SK-N-SH (cell line): ENCODE measurements at regions not wholly inside any gene's neighbourhood (a gene's known extent, or its start where the extent isn't known, plus 50 kb on each side); places are given as distances from the start of the nearest gene placed in this dataset.

Source experiments
- CTCF ChIA-PET: fragments of 300-600, 350-600 bp; formaldehyde crosslinking; extraction: SDS; loops from one replicate; lab custom pipeline; 2021; lab: Yijun Ruan, JAX
- POLR2A ChIA-PET: fragments of 350-600 bp; sonication (Branson Sonifier 250); formaldehyde crosslinking; extraction: SDS; loops from one replicate; lab custom pipeline; 2020; ENCODE audit warnings: antibody characterized with exemption, inconsistent platforms; lab: Yijun Ruan, JAX
- DNase-seq: peaks from one replicate; pipeline ENCODE4 v3.0.0; 2012
- H2AFZ ChIP-seq: fragments of 200-600 bp; sonication (generic); 2 replicates; pipeline ENCODE4 v1.8.1; 2016; ENCODE audit warnings: antibody characterized with exemption, mild to moderate bottlenecking, low read depth
- H3F3A ChIP-seq: fragments of 200-600 bp; sonication (generic); replicated peaks from 2 replicates; pipeline ENCODE3; 2016; ENCODE audit warnings: antibody characterized with exemption, mild to moderate bottlenecking; ENCODE audit not compliant: insufficient read depth
- H3K27ac ChIP-seq, 2 experiments: fragments of 200-500 bp in 1 of 2; fragments of 200-600 bp in 1 of 2; sonication (Bioruptor generic) in 1 of 2; sonication (generic), shearing (Covaris generic) in 1 of 2; 2 replicates each; pipeline versions ENCODE4 v1.5.1 to v1.6.1; 2014 to 2016; ENCODE audit warnings: low read depth in 2 of 2, inconsistent platforms in 1 of 2, low read length in 1 of 2, mild to moderate bottlenecking in 1 of 2, mixed read lengths in 1 of 2
- H3K27me3 ChIP-seq: fragments of 200-600 bp; sonication (generic), shearing (Covaris generic); 2 replicates; pipeline ENCODE4 v1.6.1; 2016; ENCODE audit warnings: mixed run types; ENCODE audit not compliant: insufficient read depth
- H3K36me3 ChIP-seq, 2 experiments: fragments of 200-500 bp in 1 of 2; fragments of 200-600 bp in 1 of 2; sonication (Bioruptor generic) in 1 of 2; sonication (generic) in 1 of 2; replicated peaks in 1 of 2; 2 replicates each; pipeline versions ENCODE3 to v1.5.1; 2014 to 2016; ENCODE audit warnings: low read length in 1 of 2, mild to moderate bottlenecking in 1 of 2; ENCODE audit not compliant: insufficient read depth in 2 of 2, control insufficient read depth in 1 of 2
- H3K4me1 ChIP-seq, 2 experiments: fragments of 200-500 bp in 1 of 2; fragments of 200-600 bp in 1 of 2; sonication (Bioruptor generic) in 1 of 2; sonication (generic), shearing (Covaris generic) in 1 of 2; 2 replicates each; pipeline versions ENCODE4 v1.5.1 to v1.6.1; 2014 to 2016; ENCODE audit warnings: low read depth in 1 of 2, low read length in 1 of 2, mixed run types in 1 of 2; ENCODE audit not compliant: insufficient read depth in 2 of 2, control insufficient read depth in 1 of 2
- H3K4me2 ChIP-seq: fragments of 200-600 bp; sonication (generic), shearing (Covaris generic); 2 replicates; pipeline ENCODE4 v1.6.1; 2017; ENCODE audit warnings: mixed run types
- H3K4me3 ChIP-seq, 2 experiments: fragments of 200-500 bp in 1 of 2; fragments of 200-600 bp in 1 of 2; sonication (Bioruptor generic) in 1 of 2; sonication (generic), shearing (Covaris generic) in 1 of 2; 2 replicates each; pipeline versions ENCODE4 v1.5.1 to v1.8.1; 2014 to 2016; ENCODE audit warnings: low read depth in 2 of 2, inconsistent platforms in 1 of 2, low read length in 1 of 2, mild to moderate bottlenecking in 1 of 2, mixed read lengths in 1 of 2, moderate library complexity in 1 of 2
- H3K79me2 ChIP-seq: fragments of 200-600 bp; sonication (generic); 2 replicates; pipeline ENCODE4 v1.8.1; 2017; ENCODE audit warnings: mild to moderate bottlenecking; ENCODE audit not compliant: insufficient read depth
- H3K9ac ChIP-seq: fragments of 200-600 bp; sonication (generic); 2 replicates; pipeline ENCODE4 v1.6.1; 2017; ENCODE audit warnings: mixed run types
- H3K9me2 ChIP-seq: fragments of 200-600 bp; sonication (generic); 2 replicates; pipeline ENCODE4 v1.6.1; 2017; ENCODE audit warnings: mixed run types
- H3K9me3 ChIP-seq: fragments of 200-600 bp; sonication (generic); 2 replicates; pipeline ENCODE4 v1.6.1; 2017; ENCODE audit warnings: mixed run types, mild to moderate bottlenecking, moderate library complexity
- H4K20me1 ChIP-seq: fragments of 200-600 bp; sonication (generic); 2 replicates; pipeline ENCODE4 v1.6.1; 2017; ENCODE audit warnings: mild to moderate bottlenecking, mixed run types; ENCODE audit not compliant: insufficient read depth
- CHD2 ChIP-seq: fragments of 150-350 bp; IDR thresholded peaks from 2 replicates; pipeline ENCODE4 v1.6.1; 2018; ENCODE audit warnings: low read length; ENCODE audit not compliant: partially characterized antibody
- ELF1 ChIP-seq: IDR thresholded peaks from 2 replicates; pipeline ENCODE4 v1.4.0; 2012
- EP300 ChIP-seq, 2 experiments: IDR thresholded peaks; 2 replicates each; pipeline versions ENCODE4 v1.4.0 to v1.6.1; 2012; ENCODE audit warnings: borderline replicate concordance in 1 of 2, low read depth in 1 of 2, low read length in 1 of 2
- EZH2phosphoT487 ChIP-seq: fragments of 200-600 bp; sonication (generic); IDR thresholded peaks from 2 replicates; pipeline ENCODE4 v1.6.1; 2017; ENCODE audit warnings: low read depth, mixed run types, mild to moderate bottlenecking, antibody characterized with exemption, moderate library complexity, borderline replicate concordance
- FOXJ3 ChIP-seq: sonication (generic); formaldehyde crosslinking; IDR thresholded peaks from 2 replicates; pipeline ENCODE4 v1.5.1; 2020; ENCODE audit warnings: mild to moderate bottlenecking, missing genetic modification reagents
- GATA2 ChIP-seq: sonication (generic); formaldehyde crosslinking; IDR thresholded peaks from 2 replicates; pipeline ENCODE4 v1.5.0; 2020; ENCODE audit warnings: mild to moderate bottlenecking, missing genetic modification reagents
- NRF1 ChIP-seq: IDR thresholded peaks from 2 replicates; pipeline ENCODE4 v1.6.1; 2012; ENCODE audit warnings: low read depth, mild to moderate bottlenecking, low read length
- PBX3 ChIP-seq: IDR thresholded peaks from 2 replicates; pipeline ENCODE4; 2012
- POLR2AphosphoS5 ChIP-seq: IDR thresholded peaks from 2 replicates; pipeline ENCODE4 v1.6.1; 2012; ENCODE audit warnings: low read depth, low read length
- RCOR1 ChIP-seq: fragments of 150-350 bp; IDR thresholded peaks from 2 replicates; pipeline ENCODE4 v1.6.1; 2017; ENCODE audit warnings: antibody characterized with exemption, low read length
- RXRA ChIP-seq: IDR thresholded peaks from 2 replicates; pipeline ENCODE4 v1.4.0; 2012; ENCODE audit warnings: low read depth, mild to moderate bottlenecking, borderline replicate concordance
- SIN3A ChIP-seq: IDR thresholded peaks from 2 replicates; pipeline ENCODE4 v1.6.1; 2012; ENCODE audit warnings: low read depth, mild to moderate bottlenecking, low read length, moderate library complexity, borderline replicate concordance
- SMC3 ChIP-seq: IDR thresholded peaks from 2 replicates; pipeline ENCODE4 v1.6.1; 2012; ENCODE audit warnings: low read depth, low read length, improper control_type of control experiment
- TCF12 ChIP-seq: IDR thresholded peaks from 2 replicates; pipeline ENCODE4 v1.4.0; 2012
- TEAD4 ChIP-seq: IDR thresholded peaks from 2 replicates; pipeline ENCODE4 v1.4.0; 2012; ENCODE audit warnings: mild to moderate bottlenecking, borderline replicate concordance; ENCODE audit not compliant: insufficient read depth
- YY1 ChIP-seq: IDR thresholded peaks from 2 replicates; pipeline ENCODE4 v1.4.0; 2012; ENCODE audit warnings: low read depth, mild to moderate bottlenecking
- WGBS: methylation state at CpG from one replicate; pipeline ENCODE4 v1.1.6; 2017; ENCODE audit warnings: low lambda C conversion rate; 5-methylcytosine and 5-hydroxymethylcytosine counted together
- TF ChIP-seq, protein P1 (sequence below): IDR thresholded peaks from 2 replicates; pipeline ENCODE4 v1.6.1; 2012; ENCODE audit warnings: mild to moderate bottlenecking, low read depth, low read length, moderate library complexity
- TF ChIP-seq, protein P2 (sequence below): fragments of 150-350 bp; IDR thresholded peaks from 2 replicates; pipeline ENCODE4 v1.6.1; 2017; ENCODE audit warnings: antibody characterized with exemption, low read length, low read depth, borderline replicate concordance

GRCh38 chr21:31397030-31397429 is 53.0 kb upstream of the TIAM1 start:
- ChIA-PET POLR2A (no interaction called here), CTCF (no interaction called here)
- Histone ChIP-seq H3K9me2 (no peaks in the 10 kb centered on the region), H4K20me1 (no peaks in the 10 kb centered on the region), H3K27me3 (no peaks in the 10 kb centered on the region), H3K27ac (no peak overlapping the region), H3K9me3 (no peaks in the 10 kb centered on the region), H3K9ac (no peak overlapping the region), H2AFZ (no peak overlapping the region), H3K4me2 (no peak overlapping the region), H3K4me3 (no peak overlapping the region), H3F3A (no peaks in the 10 kb centered on the region), H3K36me3 (no peaks in the 10 kb centered on the region), H3K79me2 (no peaks in the 10 kb centered on the region), H3K4me1 (peaks cover 0 to 11% of the 10 kb centered on the region in 2 experiments; a peak in 2 of 4 replicates)
- WGBS: 70% methylated on average over 5 of the region's 5 CpGs
- DNase-seq: no peak
- no peak for TF ChIP-seq SIN3A
- TF ChIP-seq EZH2phosphoT487: no peak
- TF ChIP-seq NRF1: no peak
- TF ChIP-seq ELF1: no peak
- TF ChIP-seq, protein P1, sequence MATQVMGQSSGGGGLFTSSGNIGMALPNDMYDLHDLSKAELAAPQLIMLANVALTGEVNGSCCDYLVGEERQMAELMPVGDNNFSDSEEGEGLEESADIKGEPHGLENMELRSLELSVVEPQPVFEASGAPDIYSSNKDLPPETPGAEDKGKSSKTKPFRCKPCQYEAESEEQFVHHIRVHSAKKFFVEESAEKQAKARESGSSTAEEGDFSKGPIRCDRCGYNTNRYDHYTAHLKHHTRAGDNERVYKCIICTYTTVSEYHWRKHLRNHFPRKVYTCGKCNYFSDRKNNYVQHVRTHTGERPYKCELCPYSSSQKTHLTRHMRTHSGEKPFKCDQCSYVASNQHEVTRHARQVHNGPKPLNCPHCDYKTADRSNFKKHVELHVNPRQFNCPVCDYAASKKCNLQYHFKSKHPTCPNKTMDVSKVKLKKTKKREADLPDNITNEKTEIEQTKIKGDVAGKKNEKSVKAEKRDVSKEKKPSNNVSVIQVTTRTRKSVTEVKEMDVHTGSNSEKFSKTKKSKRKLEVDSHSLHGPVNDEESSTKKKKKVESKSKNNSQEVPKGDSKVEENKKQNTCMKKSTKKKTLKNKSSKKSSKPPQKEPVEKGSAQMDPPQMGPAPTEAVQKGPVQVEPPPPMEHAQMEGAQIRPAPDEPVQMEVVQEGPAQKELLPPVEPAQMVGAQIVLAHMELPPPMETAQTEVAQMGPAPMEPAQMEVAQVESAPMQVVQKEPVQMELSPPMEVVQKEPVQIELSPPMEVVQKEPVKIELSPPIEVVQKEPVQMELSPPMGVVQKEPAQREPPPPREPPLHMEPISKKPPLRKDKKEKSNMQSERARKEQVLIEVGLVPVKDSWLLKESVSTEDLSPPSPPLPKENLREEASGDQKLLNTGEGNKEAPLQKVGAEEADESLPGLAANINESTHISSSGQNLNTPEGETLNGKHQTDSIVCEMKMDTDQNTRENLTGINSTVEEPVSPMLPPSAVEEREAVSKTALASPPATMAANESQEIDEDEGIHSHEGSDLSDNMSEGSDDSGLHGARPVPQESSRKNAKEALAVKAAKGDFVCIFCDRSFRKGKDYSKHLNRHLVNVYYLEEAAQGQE: no peak
- TF ChIP-seq EP300 (IDR thresholded peaks at IDR 0.05; ENCODE audit: borderline replicate concordance in 1 of 2, low read depth in 1 of 2, low read length in 1 of 2): no peak
- no peak for TF ChIP-seq PBX3
- no peak for TF ChIP-seq SMC3

- 88% methylated on average over 4 of the region's 4 CpGs for WGBS
- TF ChIP-seq TEAD4 (no peak), TCF12 (no peak), YY1 (no peak), SIN3A (no peak), NRF1 (no peak), GATA2 (CRISPR knock-in tag) (no peak), RCOR1 (no peak), CHD2 (no peak), FOXJ3 (no peak), POLR2AphosphoS5 (no peak), RXRA (no peak)
- TF ChIP-seq, protein P1: no peak
- TF ChIP-seq, protein P2, sequence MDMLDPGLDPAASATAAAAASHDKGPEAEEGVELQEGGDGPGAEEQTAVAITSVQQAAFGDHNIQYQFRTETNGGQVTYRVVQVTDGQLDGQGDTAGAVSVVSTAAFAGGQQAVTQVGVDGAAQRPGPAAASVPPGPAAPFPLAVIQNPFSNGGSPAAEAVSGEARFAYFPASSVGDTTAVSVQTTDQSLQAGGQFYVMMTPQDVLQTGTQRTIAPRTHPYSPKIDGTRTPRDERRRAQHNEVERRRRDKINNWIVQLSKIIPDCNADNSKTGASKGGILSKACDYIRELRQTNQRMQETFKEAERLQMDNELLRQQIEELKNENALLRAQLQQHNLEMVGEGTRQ: no peak
Observed at GRCh38 chr21:31396399-31396798, 52.3 kb upstream of the TIAM1 start.

More at GRCh38 chr21:31396399-31396798, 52.3 kb upstream of the TIAM1 start:
- Histone ChIP-seq H3K79me2 (no peaks in the 10 kb centered on the region), H3K9ac (no peak overlapping the region), H3K36me3 (no peaks in the 10 kb centered on the region), H3F3A (no peaks in the 10 kb centered on the region), H3K27ac (no peak overlapping the region), H4K20me1 (no peaks in the 10 kb centered on the region), H3K4me3 (no peak overlapping the region), H3K4me1 (peaks cover 0 to 11% of the 10 kb centered on the region in 2 experiments; a peak in 2 of 4 replicates), H3K27me3 (no peaks in the 10 kb centered on the region), H2AFZ (no peak overlapping the region), H3K9me3 (no peaks in the 10 kb centered on the region), H3K4me2 (no peak overlapping the region), H3K9me2 (no peaks in the 10 kb centered on the region)
- POLR2A ChIA-PET: no interaction called here
- DNase-seq: no peak
- CTCF ChIA-PET: no interaction called here
